ENCODE measurements at regions not wholly inside any gene's neighbourhood (a gene's known extent, or its start where the extent isn't known, plus 50 kb on each side); places are given as distances from the start of the nearest gene placed in this dataset.

- TF ChIP-seq POLR2A (IDR thresholded peaks at IDR 0.05; ENCODE audit: low read length) (no peak), CTCF (IDR thresholded peaks at IDR 0.05) (no peak), MAZ (IDR thresholded peaks at IDR 0.05; ENCODE audit: borderline replicate concordance, low read depth, low read length) (no peak), MYC (IDR thresholded peaks at IDR 0.05; ENCODE audit: borderline replicate concordance, low read length) (no peak)
These were observed 242.1 kb downstream of the GLI2 start for GRCh38 chr2:120977582-120978358.
